Body of pancreas (tissue), 4 donors: ENCODE measurements at regions not wholly inside any gene's neighbourhood (a gene's known extent, or its start where the extent isn't known, plus 50 kb on each side); places are given as distances from the start of the nearest gene placed in this dataset.
A peak's percentile ranks its signal among the peaks of the same experiment; 100 is the strongest.
"Not testable (repeated sequence)": the region's sequence is repeated elsewhere in the genome, so short reads cannot be mapped to it uniquely, and the experiment has no call there.

ENCODE experiments used
- ATAC-seq: fragments of 150-250 bp; one replicate; pipeline ENCODE4 v1.9.1; 2016
- DNase-seq, 4 donors: peaks; one replicate each; pipeline ENCODE4 v3.0.0-alpha.2; 2019
- H3K27ac ChIP-seq, 4 donors: fragments of 200-600 bp; sonication (generic); 1 replicate in 3 of 4; 2 replicates in 1 of 4; pipeline versions ENCODE4 v1.5.1 to v1.6.1; 2016 to 2019; ENCODE audit warnings: mild to moderate bottlenecking in 1 of 4, mixed read lengths in 1 of 4, moderate library complexity in 1 of 4
- H3K27me3 ChIP-seq, 2 donors: fragments of 200-600 bp; sonication (generic); one replicate each; pipeline ENCODE4 v1.6.0; 2016; ENCODE audit warnings: mild to moderate bottlenecking in 1 of 2
- H3K36me3 ChIP-seq, 2 donors: fragments of 200-600 bp; sonication (generic); replicated peaks in 1 of 2; 2 replicates each; pipeline ENCODE4 v1.5.1; 2016; ENCODE audit warnings: low read depth in 2 of 2; ENCODE audit not compliant: insufficient read depth in 1 of 2
- H3K4me1 ChIP-seq: fragments of 200-600 bp; sonication (generic); one replicate; pipeline ENCODE4 v1.6.0; 2016
- H3K4me3 ChIP-seq, 2 donors: fragments of 200-600 bp; sonication (generic); 1 replicate in 1 of 2; 2 replicates in 1 of 2; pipeline ENCODE4 v1.5.1; 2016 to 2019
- H3K9me3 ChIP-seq, 3 donors: fragments of 200-600 bp; sonication (generic); 1 replicate in 2 of 3; 2 replicates in 1 of 3; pipeline ENCODE4 v1.5.1; 2016
- whole genome bisulfite sequencing, 2 donors: methylation state at CpG; one replicate each; pipeline ENCODE4 v1.1.5; 2017; 5-methylcytosine and 5-hydroxymethylcytosine counted together
- intact Hi-C: fragments of 100-400 bp; cut with DNase I; formaldehyde crosslinking; loops from one replicate; pipeline ENCODE4 v1.15.1; 2023

DNA sequence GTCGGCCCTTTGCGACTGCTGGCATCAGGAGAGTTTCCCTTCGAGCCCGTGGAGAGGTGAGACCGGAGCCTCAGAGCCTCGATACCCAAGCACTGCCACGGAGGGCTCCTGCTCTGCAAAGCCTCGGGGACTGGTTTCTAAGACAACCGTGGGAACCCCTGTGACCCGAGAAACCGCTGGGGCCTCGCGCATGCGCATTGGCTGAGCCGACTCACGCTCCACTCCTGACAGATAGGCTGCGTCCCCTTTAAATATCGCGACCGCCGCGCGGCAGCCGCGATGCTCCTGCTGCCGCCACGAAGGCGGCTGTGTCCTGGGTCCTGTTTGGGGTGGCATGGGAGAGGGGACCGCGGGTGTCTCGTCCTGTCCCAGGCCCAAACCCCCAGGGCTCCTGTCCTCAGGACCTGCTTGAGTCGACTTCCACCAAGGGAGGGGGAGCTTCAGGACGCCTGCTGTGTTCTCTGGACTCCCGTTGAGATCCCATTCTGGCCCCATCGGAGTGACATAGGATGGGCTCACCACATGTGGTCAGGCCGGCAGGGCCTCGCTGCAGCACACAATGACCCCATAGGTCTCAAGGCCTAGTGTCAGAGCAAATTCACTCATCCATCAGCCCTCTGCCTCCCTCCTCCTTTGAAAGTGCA lies 701.7 kb upstream of the TPTE start:
- DNase-seq, H3K36me3 ChIP-seq, intact Hi-C loops, ATAC-seq, H3K4me3 ChIP-seq, H3K4me1 ChIP-seq, H3K9me3 ChIP-seq, H3K27me3 ChIP-seq, H3K27ac ChIP-seq: not testable (repeated sequence)
- 69% methylated on average over 8 of the region's 37 CpGs; no CpG with 5 or more reads in 1 of the 2 donors for WGBS, 2 donors

DNA sequence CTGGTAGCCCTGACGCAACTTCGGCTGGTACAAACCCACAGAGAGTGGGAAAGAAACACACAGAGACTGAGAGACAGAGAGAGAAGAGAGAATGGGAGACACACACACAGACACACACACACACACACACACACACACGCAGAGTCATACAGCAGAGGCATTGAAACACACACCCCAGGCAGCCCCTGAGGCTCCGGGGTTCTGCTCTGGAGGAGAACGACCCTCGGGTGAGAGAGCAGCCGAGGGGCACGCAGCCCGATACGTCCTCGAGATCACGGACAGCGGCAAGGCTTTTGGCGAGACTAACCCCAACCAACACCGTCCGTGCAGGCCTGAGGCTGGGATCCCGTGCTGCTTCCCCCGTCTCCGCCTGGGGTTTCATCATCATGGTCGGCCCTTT lies 700.8 kb upstream of the TPTE start:
- intact Hi-C loops, ATAC-seq, H3K9me3 ChIP-seq: not testable (repeated sequence)

DNA sequence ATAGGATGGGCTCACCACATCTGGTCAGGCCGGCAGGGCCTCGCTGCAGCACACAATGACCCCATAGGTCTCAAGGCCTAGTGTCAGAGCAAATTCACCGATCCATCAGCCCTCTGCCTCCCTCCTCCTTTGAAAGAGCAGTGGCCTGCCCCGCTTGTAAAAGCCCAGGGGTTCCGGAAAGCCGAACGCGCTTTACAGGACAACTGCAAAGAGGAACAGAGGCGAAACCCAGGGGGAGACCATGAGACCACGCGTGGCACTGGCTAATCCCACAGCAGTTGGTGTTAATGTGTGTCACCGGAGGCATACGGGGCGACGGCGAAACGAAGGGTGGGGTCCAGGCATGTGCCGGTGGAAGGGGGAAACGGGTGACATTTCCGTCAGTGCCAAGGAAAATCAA lies 699.9 kb upstream of the TPTE start:
- intact Hi-C loops, DNase-seq, H3K4me3 ChIP-seq, H3K27me3 ChIP-seq, H3K9me3 ChIP-seq, H3K4me1 ChIP-seq, H3K36me3 ChIP-seq, ATAC-seq, H3K27ac ChIP-seq: not testable (repeated sequence)
- 62 to 64% methylated on average over 18 to 20 of the region's 20 CpGs for WGBS, 2 donors

More for the DNA sequence above, 700.8 kb upstream of the TPTE start:
- not testable (repeated sequence) for H3K27ac ChIP-seq, H3K4me3 ChIP-seq, H3K36me3 ChIP-seq, DNase-seq, H3K27me3 ChIP-seq, H3K4me1 ChIP-seq
- WGBS, 2 donors = 67 to 73% methylated on average over 8 to 14 of the region's 20 CpGs

DNA sequence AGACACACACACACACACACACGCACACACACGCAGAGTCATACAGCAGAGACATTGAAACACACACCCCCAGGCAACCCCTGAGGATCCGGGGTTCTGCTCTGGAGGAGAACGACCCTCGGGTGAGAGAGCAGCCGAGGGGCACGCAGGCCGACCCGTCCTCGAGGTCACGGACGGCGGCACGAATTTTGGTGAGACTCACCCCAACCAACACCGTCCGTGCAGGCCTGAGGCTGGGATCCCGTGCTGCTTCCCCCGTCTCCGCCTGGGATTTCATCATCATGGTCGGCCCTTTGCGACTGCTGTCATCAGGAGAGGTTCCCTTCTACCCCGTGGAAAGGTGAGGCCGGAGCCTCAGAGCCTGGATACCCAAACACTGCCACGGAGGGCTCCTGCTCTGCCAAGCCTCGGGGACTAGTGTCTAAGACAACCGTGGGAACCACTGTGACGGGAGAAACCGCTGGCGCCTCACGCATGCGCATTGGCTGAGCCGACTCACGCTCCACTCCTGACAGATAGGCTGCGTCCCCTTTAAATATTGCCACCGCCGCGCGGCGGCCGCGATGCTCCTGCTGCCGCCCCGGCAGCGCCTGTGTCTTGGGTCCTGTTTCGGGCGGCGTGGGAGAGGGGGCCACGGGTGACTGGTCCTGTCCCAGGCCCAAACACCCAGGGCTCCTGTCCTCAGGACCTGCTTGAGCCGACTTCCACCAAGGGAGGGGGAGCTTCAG lies 699.1 kb upstream of the TPTE start:
- H3K27ac ChIP-seq, ATAC-seq, intact Hi-C loops, DNase-seq, H3K36me3 ChIP-seq, H3K9me3 ChIP-seq, H3K4me3 ChIP-seq, H3K4me1 ChIP-seq, H3K27me3 ChIP-seq: not testable (repeated sequence)
- WGBS, 2 donors = 69% methylated on average over 41 of the region's 49 CpGs; no CpG with 5 or more reads in 1 of the 2 donors

DNA sequence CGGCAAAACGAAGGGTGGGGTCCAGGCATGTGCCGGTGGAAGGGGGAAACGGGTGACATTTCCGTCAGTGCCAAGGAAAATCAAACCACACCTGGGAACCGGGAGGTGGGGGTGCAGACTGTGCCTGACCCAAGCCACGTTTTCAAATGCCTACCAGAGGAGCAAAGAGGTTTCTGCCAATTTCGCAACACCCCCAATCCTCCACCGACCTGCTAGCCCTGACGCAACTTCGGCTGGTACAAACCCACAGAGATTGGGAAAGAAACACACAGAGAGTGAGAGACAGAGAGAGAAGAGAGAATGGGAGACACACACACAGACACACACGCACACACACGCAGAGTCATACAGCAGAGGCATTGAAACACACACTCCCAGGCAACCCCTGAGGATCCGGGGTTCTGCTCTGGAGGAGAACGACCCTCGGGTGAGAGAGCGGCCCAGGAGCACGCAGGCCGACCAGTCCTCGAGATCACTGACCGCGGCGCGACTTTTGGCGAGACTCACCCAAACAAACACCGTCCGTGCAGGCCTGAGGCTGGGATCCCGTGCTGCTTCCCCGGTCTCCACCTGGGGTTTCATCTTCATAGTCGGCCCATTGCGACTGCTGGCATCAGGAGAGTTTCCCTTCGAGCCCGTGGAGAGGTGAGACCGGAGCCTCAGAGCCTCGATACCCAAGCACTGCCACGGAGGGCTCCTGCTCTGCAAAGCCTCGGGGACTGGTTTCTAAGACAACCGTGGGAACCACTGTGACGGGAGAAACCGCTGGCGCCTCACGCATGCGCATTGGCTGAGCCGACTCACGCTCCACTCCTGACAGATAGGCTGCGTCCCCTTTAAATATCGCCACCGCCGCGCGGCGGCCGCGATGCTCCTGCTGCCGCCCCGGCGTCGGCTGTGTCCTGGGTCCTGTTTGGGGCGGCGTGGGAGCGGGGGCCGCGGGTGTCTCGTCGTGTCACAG lies 697.9 kb upstream of the TPTE start:
- H3K4me3 ChIP-seq, H3K27me3 ChIP-seq, H3K27ac ChIP-seq, ATAC-seq, H3K9me3 ChIP-seq, H3K4me1 ChIP-seq, H3K36me3 ChIP-seq, intact Hi-C loops: not testable (repeated sequence)
- DNase-seq = peak; percentile 25 to 51 (median 31)
- WGBS, 2 donors = 74 to 82% methylated on average over 30 to 50 of the region's 65 CpGs

DNA sequence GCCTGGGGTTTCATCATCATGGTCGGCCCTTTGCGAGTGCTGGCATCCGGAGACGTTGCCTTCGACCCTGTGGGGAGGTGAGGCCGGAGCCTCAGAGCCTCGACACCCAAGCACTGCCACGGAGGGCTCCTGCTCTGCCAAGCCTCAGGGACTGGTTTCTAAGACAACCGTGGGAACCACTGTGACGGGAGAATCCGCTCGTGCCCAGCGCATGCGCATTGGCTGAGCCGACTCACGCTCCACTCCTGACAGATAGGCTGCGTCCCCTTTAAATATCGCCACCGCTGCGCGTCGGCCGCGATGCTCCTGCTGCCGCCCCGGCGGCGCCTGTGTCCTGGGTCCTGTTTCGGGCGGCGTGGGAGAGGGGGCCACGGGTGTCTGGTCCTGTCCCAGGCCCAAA lies 690.6 kb upstream of the TPTE start:
- H3K9me3 ChIP-seq, DNase-seq, H3K4me3 ChIP-seq, H3K27me3 ChIP-seq, H3K4me1 ChIP-seq, H3K27ac ChIP-seq, ATAC-seq, intact Hi-C loops, H3K36me3 ChIP-seq: not testable (repeated sequence)
- no CpG with 5 or more reads among the region's 32 CpGs for WGBS, 2 donors

DNA sequence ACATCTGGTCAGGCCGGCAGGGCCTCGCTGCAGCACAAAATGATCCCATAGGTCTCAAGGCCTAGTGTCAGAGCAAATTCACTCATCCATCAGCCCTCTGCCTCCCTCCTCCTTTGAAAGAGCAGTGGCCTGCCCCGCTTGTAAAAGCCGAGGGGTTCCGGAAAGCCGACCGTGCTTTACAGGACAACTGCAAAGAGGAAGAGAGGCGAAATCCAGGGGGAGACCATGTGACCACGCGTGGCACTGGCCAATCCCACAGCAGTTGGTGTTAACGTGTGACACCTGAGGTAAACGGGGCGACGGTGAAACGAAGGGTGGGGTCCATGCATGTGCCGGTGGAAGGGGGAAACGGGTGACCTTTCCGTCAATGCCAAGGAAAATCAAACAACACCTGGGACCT lies 688.6 kb upstream of the TPTE start:
- intact Hi-C loops, DNase-seq, H3K27me3 ChIP-seq, H3K4me3 ChIP-seq, ATAC-seq, H3K27ac ChIP-seq, H3K36me3 ChIP-seq, H3K9me3 ChIP-seq, H3K4me1 ChIP-seq: not testable (repeated sequence)
- 68 to 70% methylated on average over 16 to 18 of the region's 18 CpGs for whole genome bisulfite sequencing, 2 donors

DNA sequence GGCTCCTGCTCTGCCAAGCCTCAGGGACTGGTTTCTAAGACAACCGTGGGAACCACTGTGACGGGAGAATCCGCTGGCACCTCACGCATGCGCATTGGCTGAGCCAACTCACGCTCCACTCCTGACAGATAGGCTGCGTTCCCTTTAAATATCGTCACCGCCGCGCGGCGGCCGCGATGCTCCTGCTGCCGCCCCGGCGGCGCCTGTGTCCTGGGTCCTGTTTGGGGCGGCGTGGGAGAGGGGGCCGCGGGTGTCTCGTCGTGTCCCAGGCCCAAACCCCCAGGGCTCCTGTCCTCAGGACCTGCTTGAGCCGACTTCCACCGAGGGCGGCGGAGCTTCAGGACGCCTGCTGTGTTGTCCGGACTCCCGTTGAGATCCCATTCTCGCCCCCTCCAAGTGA lies 684.8 kb upstream of the TPTE start:
- ATAC-seq, H3K4me3 ChIP-seq, H3K9me3 ChIP-seq, H3K27ac ChIP-seq, H3K4me1 ChIP-seq, DNase-seq, H3K36me3 ChIP-seq, intact Hi-C loops, H3K27me3 ChIP-seq: not testable (repeated sequence)
- WGBS, 2 donors = 64 to 71% methylated on average over 6 to 25 of the region's 33 CpGs

DNA sequence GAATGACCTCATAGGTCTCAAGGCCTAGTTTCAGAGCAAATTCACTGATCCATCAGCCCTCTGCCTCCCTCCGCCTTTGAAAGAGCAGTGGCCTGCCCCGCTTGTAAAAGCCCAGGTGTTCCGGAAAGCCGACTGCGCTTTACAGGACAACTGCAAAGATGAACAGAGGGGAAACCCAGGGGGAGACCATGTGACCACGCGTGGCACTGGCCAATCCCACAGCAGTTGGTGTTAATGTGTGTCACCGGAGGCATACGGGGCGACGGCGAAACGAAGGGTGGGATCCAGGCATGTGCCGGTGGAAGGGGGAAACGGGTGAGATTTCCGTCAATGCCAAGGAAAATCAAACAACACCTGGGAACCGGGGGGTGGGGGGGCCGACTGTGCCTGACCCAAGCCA lies 684.4 kb upstream of the TPTE start:
- H3K9me3 ChIP-seq, H3K27ac ChIP-seq, H3K27me3 ChIP-seq, ATAC-seq, H3K4me1 ChIP-seq, H3K36me3 ChIP-seq, intact Hi-C loops, H3K4me3 ChIP-seq, DNase-seq: not testable (repeated sequence)
- 73 to 74% methylated on average over 18 of the region's 18 CpGs for WGBS, 2 donors

DNA sequence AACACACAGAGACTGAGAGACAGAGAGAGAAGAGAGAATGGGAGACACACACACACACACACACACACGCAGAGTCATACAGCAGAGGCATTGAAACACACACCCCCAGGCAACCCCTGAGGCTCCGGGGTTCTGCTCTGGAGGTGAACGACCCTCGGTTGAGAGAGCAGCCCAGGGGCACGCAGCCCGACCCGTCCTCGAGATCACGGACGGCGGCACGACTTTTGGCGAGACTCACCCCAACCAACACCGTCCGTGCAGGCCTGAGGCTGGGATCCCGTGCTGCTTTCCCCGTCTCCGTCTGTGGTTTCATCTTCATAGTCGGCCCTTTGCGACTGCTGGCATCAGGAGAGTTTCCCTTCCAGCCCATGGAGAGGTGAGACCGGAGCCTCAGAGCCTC lies 683.9 kb upstream of the TPTE start:
- H3K9me3 ChIP-seq, H3K4me1 ChIP-seq, intact Hi-C loops, H3K36me3 ChIP-seq, H3K4me3 ChIP-seq, DNase-seq, H3K27ac ChIP-seq, ATAC-seq, H3K27me3 ChIP-seq: not testable (repeated sequence)
- 60 to 62% methylated on average over 19 to 21 of the region's 21 CpGs for WGBS, 2 donors
